ENCODE measurements at regions not wholly inside any gene's neighbourhood (a gene's known extent, or its start where the extent isn't known, plus 50 kb on each side); places are given as distances from the start of the nearest gene placed in this dataset.

DNA sequence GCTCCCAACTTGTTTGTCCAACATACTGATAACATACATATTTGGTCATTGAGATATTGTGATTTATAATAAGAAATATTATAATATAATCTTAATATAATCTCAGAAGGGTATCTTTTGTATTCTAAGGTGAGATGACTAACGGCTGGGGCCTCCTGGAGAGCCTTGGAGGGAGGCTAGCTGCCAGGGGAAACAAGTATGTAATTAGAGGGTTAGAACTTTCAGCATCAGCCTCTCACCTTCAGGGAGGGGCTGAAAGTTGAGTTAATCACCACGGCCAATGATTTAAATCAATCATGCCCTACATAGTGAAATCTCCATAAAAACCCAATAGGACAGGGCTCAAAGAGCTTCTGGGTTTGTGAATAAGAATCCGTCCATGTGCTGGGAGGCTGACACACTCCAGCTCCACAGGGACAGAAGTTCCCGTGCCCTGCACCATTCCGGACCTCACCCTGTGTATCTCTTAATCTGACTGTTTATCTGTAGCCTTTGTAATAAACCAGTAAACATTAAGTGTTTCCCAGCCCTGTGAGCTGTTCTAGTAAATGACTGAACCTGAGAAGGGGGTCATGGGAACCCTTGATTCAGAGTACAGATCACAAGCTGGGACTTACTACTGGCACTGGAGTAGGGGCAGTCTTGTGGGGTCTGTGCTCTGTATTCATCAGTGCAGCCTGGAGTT, 86.3 kb upstream of the STEAP1B start:
- no peak for DNase-seq

DNA sequence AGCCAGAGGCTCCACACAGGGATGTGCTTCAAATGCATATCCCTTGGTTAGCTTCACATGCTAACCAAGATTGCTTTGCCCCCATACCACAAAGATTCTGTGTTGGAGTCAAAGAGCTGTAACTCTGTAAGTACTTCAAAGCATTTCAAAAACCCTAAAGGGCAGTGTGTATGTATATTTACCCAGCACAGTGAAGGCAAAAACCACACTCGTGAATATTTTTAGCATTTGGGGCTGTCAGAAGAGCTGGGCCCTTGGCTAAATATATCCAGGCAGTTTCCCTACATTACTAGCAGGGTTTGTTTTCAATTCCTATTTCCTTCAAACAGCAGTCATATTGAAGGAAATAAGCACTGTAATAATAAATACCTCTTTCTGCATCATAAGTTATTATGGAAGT, 84.2 kb upstream of the STEAP1B start:
- no peak for DNase-seq

DNA sequence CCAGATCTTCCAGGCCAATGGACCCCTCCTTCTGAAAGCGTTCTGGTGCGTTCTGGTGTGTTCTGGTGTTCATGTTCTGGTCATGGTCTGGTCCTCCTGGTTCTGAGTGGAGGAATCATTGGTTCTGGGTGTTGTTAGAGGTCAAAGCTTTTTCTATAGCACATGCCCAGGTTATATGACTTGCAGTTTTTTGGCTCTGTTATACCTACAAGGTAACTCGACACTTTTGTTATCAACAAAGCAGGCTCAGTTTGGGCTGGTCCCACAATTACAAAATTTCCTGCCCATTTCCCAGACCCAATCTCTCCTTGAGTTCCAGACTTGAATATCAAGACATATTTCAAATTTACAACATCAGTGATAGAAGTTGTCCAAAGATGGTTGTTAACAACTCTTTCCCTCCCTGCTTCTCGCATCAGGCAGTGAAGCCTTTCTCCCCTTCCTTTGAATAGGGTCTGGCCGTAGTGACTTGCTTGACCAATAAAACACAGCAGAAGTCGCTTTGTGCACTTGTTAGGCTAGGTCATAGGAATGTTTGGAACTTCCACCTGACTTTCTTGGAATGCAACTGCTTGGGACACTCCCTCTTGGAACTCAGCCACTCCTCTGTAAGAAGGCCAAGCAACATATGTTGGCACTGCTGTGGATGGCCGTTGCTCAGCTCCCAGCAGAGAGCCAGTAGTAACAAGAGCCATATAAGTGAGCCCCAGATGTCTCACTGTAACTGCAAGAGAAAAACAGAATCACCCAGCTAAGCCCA, 83.1 kb upstream of the STEAP1B start:
- DNase-seq: no peak

DNA sequence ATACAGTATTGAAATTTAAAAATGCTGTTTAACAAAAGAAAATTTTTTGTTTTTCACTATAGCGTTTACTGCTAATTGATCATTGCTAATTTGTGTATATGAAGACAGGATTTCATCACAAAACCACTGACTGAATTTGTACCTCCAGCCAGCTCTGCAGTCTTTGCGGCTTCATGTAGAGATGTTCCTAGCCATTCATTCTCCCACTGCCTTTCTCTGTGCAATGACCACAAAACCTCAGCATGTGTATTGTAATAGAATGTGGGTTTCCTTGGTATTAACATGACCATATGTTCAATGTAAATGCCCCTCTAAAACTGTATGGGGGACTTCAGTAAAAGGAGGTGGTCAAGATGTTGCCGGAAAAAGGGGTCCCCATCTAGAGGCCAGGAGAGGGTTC, 81.1 kb upstream of the STEAP1B start:
- DNase-seq: no peak

DNA sequence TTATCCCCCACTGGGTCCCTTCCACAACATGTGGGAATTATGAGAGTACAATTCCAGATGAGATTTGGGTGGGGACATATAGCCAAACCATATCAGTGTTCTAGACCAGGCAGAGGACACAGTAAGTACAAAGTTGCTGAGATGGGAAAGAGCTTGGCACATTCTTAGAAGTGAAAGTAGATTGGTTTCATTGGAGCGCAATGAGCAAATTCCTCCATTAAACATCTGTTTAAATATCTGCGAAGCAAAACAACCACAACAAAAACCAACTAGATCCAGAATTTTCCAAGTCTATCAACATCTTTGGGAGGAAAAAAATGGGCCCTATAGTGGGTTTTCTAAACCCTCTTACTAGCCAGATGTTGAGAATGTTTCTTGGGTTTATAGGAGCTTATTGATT, 80.0 kb upstream of the STEAP1B start:
- no peak for DNase-seq

DNA sequence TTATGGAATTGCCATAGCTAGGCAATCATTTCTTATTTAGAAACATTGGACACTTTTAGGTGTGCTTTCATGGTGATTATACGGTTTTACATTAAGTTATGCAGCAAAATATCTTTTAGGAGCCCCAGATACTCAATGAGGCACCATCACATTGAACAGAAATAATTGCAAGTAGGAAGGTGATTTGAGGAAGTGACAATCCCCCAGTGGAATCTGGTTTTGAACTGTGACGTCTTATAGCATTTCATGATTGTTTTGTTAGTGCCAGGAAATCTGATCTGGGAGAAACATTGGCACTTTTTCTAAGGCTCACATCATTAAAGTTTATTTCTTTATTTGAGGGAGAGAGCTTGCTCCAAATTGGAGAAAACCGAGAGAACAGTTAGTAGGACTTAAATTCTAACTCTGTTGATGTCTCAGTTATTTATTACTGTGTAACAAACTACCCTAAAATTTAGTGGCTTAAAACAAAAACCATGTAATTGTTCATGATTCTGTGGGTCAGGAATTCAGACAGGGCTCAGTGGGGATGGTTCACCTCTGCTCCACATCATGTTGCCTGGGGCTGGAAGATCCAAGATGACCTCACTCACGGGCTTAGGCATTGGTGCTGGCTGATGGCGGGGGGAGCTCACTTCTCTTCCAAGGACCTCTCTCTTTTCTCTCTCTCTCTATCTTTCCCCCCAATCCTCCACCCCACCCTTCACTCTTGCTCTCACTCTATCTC, 78.2 kb upstream of the STEAP1B start:
- no peak for DNase-seq

DNA sequence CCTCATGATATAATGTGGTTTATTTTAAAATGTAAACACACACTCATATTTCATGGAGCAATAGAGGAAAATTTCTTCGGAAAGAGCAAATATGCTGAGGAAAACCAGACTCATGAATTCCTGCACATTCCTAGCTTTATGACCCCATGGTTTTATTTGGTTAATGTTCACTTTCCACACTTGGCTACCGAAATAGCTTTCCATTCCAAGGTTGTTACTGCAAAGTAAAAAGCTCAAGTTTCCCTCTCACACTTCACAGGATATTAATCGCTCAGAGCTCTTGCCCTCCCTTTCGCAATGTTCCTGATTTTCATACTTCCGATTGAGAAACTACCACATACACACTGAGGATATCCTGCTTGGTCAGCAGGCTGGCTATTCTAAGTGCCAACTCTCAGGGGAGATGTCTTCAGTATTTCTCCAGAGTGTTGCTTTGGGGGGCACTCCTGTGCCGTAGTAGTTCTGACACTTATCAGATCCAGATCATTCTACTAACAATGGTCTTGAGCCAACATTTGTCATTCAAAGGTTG, 77.5 kb upstream of the STEAP1B start:
- DNase-seq: no peak

DNA sequence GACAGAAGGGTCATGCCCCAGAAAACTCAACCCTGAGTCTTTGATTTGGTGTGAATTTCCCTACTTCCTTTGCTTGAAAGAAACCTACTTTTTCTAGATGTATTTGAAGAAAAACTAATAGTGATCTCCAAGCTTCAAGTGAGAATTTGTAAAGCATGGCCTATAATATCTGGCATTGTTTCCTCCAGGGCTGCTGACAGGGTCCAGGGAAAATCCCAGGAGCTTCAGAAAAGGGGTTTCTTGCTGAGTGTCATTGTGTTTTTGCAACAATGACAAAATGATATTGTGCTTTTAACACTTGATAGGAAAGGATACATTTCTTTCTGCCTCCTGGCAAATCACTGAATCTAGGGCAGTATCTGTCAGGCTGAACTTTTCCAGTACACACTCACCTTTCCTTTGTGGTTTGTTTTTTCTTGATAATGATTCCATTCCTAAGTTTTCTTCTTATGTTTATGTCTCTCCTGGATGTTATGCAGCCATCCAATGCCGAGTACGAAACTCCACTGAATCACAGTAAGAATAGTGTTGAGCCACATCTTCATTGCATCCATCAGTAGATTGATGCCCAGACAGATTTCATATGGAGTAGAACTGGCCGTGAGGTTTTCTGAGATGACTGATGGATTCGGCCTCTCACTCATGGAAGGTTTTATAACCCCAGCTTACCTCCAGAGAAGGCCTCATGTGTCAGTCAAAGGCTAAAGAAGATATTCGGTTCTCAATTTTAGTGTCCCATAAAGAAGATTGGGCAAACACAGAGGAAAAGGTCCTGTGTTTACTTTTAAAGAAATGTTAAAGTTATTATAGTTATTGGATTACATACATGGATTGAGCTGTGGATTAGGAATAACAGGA, 76.9 kb upstream of the STEAP1B start:
- DNase-seq: no peak

DNA sequence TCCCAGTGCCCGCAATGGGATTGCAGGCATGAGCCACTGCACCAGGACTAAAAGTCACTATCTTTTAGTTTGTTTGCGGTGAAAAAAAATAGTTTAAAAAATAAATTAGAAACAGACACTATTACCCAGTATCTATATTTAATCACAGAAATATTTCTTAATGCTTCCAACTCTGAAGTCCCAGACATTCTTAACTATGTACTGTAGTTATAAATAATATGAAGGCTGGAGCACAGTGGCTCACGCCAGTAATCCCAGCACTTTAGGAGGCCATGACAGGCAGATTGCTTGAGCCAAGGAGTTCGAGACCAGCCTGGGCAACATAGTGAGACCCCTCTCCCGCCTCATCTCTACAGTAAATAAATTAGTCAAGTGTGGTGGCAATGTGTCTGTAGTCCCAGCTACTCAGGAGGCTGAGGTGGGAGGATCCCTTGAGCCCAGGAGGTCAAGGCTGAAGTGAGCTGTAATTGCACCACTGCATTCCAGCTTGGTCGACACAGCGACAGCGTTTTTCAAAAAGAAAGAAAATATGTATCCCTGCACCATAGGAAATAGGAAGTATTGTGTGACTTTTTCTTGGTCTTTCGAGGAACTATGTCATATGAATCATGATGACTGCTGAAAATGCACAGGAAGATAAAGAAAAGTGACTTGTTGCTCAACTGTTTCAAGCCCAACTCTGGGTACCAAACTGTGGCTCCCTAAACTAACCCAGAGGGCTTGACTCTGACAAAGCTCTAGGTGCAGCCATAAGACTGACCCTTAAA, 74.9 kb upstream of the STEAP1B start:
- DNase-seq: no peak

DNA sequence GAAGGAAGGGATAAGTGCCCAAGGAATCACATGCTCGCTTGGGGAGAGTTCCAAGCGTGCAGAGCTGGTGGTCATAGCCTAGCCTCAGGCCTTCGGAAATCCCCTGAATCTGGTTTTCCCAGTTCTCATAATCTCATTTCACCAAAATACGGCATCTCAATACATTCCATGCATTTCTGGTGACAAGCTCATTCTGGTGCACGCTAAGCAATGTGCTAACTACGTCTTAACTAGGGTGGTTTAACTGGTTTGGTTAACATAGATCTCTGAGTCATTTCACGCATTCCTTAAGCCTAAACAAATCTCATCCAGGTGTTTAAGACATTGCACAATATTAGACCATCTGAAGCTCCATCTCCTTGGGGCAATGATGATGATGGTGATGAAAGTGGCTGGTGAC, 72.9 kb upstream of the STEAP1B start:
- no peak for DNase-seq

DNA sequence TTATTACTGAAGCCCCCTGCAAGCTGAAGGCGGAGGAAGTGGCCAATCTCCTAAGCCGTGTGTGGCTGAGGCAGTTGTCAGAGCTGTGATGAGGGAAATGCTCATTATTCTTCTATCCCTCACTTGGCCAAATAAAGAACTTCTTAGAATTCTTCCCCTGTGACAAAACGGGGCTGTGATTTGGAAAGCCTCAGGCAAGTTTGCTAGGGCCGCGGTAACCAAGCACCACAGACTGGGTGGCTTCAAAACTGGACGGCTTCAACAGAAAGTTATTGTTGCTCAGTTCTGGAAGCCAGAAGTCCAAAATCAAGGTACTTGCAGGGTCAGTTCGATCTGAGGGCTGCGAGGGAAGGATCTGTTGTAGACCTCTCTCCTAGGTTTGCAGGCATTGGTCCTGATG, 72.3 kb upstream of the STEAP1B start:
- DNase-seq: no peak

DNA sequence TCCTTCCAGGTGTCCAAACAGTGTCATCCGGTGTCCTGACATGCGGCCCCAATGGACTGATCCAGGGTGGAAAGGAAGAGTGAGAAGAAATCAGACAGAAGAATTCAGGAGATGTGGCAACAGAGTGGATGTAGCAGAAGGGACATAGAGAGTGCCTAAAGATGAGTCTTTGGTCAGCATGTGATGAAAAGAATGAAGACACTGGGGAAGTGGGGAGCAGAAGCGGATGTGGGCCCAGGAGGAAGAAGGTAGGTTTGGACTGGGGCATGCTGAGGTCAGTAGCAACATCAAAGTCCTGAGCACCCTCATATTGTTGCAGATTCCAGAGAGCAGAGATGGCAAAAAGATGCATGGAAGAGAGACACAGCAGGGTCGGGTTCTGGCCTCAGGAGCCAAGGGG, 71.8 kb upstream of the STEAP1B start:
- no peak for DNase-seq

DNA sequence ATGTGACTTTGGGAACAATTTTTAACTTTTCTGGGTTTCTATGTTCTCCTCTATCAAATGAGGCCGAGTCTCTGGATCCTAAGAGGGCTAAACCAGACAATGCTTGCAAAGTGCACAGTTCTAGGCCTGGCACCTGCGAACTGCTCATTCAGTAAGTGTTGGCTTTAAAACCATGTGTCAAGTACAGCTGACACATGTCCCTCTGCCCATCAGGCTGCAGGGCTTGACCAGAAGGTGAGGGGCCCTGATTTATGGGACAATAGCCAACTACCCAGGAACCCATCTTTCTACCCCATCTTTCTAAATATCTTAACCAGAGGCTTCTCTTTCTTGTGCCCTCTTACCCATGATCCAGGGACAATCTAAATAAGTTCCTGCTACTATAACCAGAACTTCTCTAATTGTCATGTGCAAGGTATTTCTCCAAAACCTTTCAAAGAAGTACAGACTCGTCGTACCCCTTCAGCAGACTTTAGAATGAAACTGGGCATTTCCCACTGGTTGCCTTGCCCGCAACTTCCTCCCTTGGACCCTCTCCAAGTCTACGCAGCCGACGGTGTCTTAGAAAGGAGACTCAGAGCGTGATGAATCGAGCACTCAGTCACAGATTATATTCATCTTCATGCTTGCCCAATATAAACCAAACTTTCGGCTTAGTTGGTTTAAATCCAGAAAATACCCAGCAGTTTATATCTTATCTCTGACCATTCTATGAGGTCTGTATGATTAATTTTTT, 69.8 kb upstream of the STEAP1B start:
- no peak for DNase-seq

DNA sequence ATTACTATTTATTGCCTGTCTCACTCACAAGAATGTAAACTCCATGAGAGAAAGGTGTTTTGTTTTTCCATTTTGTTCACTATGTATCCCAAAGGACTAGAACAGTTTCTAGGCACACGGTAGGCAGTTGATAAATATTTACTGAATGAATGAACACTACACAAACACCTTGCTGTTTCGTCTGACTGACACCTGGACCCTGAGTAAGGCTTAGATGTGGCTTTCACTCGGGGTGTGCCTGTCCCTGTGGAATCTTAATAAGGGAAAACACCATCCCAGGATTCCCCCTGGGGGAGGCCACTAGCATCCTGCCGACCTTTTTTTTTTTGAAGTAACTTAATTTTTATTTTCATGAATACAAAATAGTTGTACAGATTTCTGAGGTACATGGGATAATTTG, 66.6 kb upstream of the STEAP1B start:
- DNase-seq: no peak

DNA sequence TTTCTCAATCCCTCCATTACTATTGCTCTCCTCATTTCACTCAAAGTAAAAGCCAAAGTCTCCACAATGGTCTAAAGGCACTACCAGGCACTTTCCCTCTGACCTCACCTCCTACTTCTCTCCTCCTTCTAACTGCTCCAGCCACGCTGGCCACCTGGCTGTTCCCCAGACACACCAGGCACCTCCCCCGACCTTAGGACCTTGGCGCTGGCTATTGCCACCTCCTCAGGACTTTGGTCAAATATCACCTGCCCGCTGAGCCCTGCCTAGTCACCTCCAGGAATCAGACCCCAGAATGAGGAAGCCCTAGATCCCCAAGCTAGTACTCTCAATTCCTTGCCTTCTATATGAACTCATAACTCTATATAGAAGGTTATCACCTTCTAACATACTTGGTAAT, 66.2 kb upstream of the STEAP1B start:
- DNase-seq: no peak

DNA sequence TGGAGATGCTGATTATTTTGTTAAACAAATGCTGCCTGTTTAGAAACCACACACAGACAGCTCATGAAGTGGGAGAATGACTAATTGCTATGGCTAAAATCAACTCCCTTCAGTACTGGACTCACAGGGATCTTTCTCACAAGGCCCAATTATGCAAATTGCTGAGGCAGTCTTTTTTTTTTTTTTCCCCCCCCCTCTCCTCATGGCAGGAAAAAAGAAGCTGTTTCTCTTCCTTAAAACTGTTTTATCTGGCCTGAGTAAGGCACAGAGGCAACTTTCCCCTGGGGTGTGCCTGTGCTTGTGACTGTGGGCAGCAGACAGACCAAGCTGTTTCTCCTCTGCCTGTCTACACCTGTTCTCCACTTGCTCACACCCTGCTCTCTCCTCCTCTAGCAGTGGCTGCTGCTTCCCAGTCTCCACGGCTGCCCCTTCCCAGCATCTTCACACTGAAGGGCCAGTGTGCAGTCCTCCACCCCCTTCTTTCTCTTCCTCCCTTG, 65.4 kb upstream of the STEAP1B start:
- DNase-seq: no peak

DNA sequence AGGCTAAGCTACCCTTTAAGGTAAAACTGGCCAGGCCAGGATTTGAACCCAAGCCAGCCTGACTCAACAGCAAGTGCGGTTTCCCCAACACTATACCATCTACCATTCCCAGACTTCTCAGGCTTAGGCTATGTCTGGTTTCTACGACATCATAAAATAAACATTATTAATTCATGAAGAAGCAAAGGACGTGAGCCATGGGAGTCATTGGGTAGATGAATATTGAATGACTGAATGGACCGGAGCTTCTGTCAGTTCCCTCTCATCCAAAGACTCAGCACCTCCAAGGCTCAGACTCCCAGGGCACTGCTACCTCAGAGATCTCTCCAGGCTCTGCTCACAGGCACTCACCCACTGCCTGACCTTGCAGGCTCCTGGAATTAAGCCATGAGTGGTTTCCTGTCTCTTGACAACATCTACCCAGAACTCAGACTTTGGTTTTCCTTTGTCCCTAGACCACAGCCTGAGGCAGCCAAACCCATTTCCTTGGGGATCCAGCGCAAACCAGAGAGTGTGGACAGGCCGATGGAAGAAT, 64.6 kb upstream of the STEAP1B start:
- DNase-seq: no peak

DNA sequence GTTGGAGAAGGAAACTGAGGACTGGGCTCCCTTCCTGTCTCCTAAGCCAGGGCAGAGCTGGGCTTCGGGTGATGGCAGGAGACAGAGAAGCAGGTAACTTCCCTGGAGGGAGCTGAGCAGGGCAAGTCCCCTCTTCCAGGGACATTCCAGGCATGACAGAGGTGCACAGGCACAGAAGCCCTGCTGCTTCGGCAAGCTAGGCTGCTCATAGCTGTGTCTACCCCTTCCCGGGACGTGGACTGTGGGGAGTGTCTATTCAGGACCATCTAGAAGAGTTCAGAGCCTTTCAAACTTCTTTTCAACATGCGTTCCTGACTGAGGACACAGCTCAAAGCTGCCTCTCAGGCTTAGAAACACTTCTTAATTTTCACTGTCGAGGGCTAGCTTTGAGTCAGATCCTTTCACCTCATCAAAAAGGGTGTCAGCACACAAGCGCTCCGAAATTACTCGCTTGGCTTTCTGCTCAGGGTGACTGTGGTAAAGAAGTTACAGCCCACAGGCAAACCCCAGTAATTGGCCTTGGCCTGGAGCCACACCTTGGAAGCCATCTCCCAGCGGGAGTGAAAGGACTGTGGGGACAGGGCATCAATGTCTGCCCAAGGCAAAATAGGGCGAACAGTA, 63.7 kb upstream of the STEAP1B start:
- DNase-seq: no peak

DNA sequence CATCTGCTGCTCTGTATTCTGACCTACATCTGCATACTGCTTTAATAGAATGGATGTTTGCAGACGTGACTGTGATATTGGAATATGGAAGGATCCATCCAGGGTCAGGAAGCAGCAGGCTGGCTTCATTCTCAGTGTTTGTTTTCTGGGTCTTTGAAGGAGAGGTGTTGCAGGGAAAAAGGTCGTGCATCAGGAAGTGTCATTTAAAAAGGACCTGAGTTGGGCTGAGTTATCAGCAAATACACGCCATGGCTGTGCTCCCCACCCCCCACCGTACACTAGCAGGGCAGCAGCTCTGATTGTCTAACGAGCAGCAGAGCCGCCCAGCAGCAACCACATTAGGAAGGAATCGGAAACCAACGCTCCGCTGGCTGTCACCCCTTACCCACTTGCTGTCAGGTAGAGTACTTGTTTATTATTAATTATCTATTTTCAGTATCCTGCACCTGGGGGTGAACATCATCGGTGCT, 63.1 kb upstream of the STEAP1B start:
- peak; percentile 27 for DNase-seq

DNA sequence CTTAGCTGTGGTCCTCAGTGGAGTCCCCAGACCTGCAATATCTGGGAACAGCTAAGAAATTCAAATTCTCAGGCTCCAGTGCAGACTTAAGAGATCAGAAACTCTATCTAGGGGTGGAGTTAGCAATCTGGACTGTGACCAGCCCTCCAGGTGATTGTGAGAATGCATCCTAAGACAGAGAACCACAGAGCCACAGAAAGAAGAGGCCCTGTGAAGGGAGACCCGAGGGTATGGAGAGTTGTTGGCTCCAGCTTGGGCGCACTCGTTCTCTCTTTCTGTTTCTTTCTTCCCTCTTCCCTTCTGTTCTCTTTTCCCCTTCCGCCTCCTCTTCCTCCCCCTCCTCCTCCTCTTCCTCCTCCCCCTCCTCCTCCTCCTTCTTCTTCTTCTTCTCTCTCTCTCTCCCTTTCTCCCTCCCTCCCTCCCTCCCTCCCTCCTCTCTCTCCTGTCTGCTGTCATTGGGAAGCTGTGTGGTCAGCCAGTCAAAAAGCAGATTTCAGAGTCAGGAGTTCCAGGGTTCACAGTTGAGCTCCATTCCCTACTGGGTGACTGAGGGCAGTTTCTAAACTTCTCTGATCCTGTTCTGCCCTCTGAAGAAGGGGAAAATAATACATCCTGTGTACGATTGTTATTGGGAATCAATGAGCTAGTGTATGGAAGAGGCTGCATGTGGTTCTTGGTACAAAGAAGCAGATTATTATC, 62.1 kb upstream of the STEAP1B start:
- DNase-seq: no peak
